ENCODE measurements at regions not wholly inside any gene's neighbourhood (a gene's known extent, or its start where the extent isn't known, plus 50 kb on each side); places are given as distances from the start of the nearest gene placed in this dataset.

- TF ChIP-seq CTCF (IDR thresholded peaks at IDR 0.05 in 2 of 3, conservative IDR thresholded peaks at IDR 0.05 in 1 of 3; ENCODE audit: insufficient read depth in 2 of 3, low read depth in 1 of 3, low read length in 3 of 3) (no peak), EWSR1 (IDR thresholded peaks at IDR 0.05; ENCODE audit: borderline replicate concordance, low read depth, partially characterized antibody) (no peak), MAZ (CRISPR knock-in tag; conservative IDR thresholded peaks at IDR 0.05 in 1 of 2, IDR thresholded peaks at IDR 0.05 in 1 of 2) (no peak), CHD2 (IDR thresholded peaks at IDR 0.05; ENCODE audit: low read depth, low read length) (no peak), POLR2A (conservative IDR thresholded peaks at IDR 0.05) (no peak)
Observed at GRCh38 chr11:70820311-70820710, 422.0 kb downstream of the CTTN start.

Measured in K562 (cell line).